ENCODE measurements at regions not wholly inside any gene's neighbourhood (a gene's known extent, or its start where the extent isn't known, plus 50 kb on each side); places are given as distances from the start of the nearest gene placed in this dataset.

GRCh38 chr4:45883421-45883820 is 240.4 kb downstream of the GABRG1 start:
- TF ChIP-seq, protein P1, sequence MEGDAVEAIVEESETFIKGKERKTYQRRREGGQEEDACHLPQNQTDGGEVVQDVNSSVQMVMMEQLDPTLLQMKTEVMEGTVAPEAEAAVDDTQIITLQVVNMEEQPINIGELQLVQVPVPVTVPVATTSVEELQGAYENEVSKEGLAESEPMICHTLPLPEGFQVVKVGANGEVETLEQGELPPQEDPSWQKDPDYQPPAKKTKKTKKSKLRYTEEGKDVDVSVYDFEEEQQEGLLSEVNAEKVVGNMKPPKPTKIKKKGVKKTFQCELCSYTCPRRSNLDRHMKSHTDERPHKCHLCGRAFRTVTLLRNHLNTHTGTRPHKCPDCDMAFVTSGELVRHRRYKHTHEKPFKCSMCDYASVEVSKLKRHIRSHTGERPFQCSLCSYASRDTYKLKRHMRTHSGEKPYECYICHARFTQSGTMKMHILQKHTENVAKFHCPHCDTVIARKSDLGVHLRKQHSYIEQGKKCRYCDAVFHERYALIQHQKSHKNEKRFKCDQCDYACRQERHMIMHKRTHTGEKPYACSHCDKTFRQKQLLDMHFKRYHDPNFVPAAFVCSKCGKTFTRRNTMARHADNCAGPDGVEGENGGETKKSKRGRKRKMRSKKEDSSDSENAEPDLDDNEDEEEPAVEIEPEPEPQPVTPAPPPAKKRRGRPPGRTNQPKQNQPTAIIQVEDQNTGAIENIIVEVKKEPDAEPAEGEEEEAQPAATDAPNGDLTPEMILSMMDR (IDR thresholded peaks at IDR 0.05; ENCODE audit: poor library complexity, severe bottlenecking): no peak
- TF ChIP-seq RAD21 (conservative IDR thresholded peaks at IDR 0.05): no peak
- no peak for TF ChIP-seq TAF1 (IDR thresholded peaks at IDR 0.05; ENCODE audit: low read depth)
- no peak for TF ChIP-seq EP300 (conservative IDR thresholded peaks at IDR 0.05; ENCODE audit: poor library complexity, severe bottlenecking)
- TF ChIP-seq POLR2AphosphoS5 (IDR thresholded peaks at IDR 0.05): no peak
- no peak for TF ChIP-seq REST (IDR thresholded peaks at IDR 0.05; ENCODE audit: borderline replicate concordance)
- TF ChIP-seq EZH2 (IDR thresholded peaks at IDR 0.05; ENCODE audit: borderline replicate concordance, insufficient read depth, low read length, poor library complexity, severe bottlenecking): no peak
- TF ChIP-seq MXI1 (conservative IDR thresholded peaks at IDR 0.05; ENCODE audit: poor library complexity, severe bottlenecking): no peak
